Effector memory CD8-positive, alpha-beta T cell (primary cell): ENCODE measurements at regions not wholly inside any gene's neighbourhood (a gene's known extent, or its start where the extent isn't known, plus 50 kb on each side); places are given as distances from the start of the nearest gene placed in this dataset.

Source experiments
- ATAC-seq: fragments of 150-1000 bp; cut with Tn5 transposase; replicated peaks from 2 replicates; pipeline ENCODE4 v1.10.0; 2021; ENCODE audit warnings: mild to moderate bottlenecking, moderate library complexity
- DNase-seq, 3 experiments: peaks; one replicate each; pipeline ENCODE4 v3.0.0; 2021
- H3K27ac Mint-ChIP-seq, 2 donors: one replicate each; pipeline ENCODE4 v1.8.0; 2022; ENCODE audit warnings: mild to moderate bottlenecking in 2 of 2, mixed read lengths in 2 of 2, moderate library complexity in 2 of 2
- H3K27me3 Mint-ChIP-seq, 2 donors: one replicate each; pipeline ENCODE4 v1.8.0; 2022; ENCODE audit warnings: mixed read lengths in 2 of 2
- H3K36me3 Mint-ChIP-seq: one replicate; pipeline ENCODE4 v1.8.0; 2022; ENCODE audit warnings: mild to moderate bottlenecking, moderate library complexity, mixed read lengths; ENCODE audit not compliant: insufficient read depth
- H3K4me1 Mint-ChIP-seq, 2 donors: one replicate each; pipeline ENCODE4 v1.8.0; 2022; ENCODE audit warnings: low read depth in 2 of 2, mixed read lengths in 2 of 2
- H3K4me3 Mint-ChIP-seq, 2 donors: one replicate each; pipeline ENCODE4 v1.8.0; 2022; ENCODE audit warnings: mild to moderate bottlenecking in 2 of 2, mixed read lengths in 2 of 2, moderate library complexity in 2 of 2
- H3K9me3 Mint-ChIP-seq, 2 donors: one replicate each; pipeline ENCODE4 v1.8.0; 2022; ENCODE audit warnings: mixed read lengths in 2 of 2

DNA sequence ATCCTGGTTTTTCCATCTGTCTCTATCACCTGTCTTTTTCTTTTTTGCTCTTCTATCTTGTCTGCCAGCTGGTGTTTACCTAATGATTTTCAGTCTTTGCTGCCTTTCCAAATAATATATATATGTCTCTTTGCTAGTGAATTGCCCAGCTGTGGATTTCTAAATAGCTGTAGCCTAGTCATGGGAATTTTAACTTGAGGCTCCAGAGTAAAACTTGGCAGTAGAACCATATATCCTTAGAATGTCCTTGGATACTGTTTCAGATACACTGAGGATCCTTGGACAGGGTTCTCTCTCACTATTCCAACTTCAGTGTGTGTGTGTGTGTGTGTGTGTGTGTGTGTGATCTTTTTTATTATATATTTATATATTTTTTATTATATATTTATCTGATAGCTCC is 2285.3 kb downstream of the LRRC4C start:
- no peaks in the 10 kb centered on the region for H3K4me1 Mint-ChIP-seq
- no peak overlapping the region for H3K27ac Mint-ChIP-seq
- no peak overlapping the region for H3K4me3 Mint-ChIP-seq
- H3K36me3 Mint-ChIP-seq = no peaks in the 10 kb centered on the region
- DNase-seq = no peak
- no peaks in the 10 kb centered on the region for H3K27me3 Mint-ChIP-seq
- no peak for ATAC-seq
- H3K9me3 Mint-ChIP-seq = peaks cover 10 to 15% of the 10 kb centered on the region in 2 donors

DNA sequence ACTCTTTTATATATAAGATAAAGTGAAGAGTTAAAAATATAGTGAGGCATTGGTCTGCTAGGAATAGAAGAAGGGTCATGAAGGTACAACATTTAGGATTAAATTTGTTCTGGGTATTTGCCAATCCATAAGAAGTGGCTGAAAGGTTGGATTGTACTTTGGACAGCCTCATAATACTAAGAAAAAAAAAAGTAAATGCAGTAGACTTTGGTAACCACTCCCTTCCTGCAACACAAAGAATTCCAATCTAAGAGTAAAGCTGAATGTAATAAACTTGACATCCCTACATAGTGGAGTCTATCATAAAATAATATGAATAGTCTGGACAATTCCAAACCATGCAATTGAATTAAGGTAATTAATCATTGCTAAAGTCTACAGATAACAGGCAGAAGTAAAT is 2294.4 kb downstream of the LRRC4C start:
- no peak for ATAC-seq
- no peak overlapping the region for H3K27ac Mint-ChIP-seq
- no peaks in the 10 kb centered on the region for H3K36me3 Mint-ChIP-seq
- H3K4me1 Mint-ChIP-seq = no peaks in the 10 kb centered on the region
- H3K4me3 Mint-ChIP-seq = no peak overlapping the region
- peaks cover 3 to 9% of the 10 kb centered on the region in 2 donors for H3K9me3 Mint-ChIP-seq
- no peaks in the 10 kb centered on the region for H3K27me3 Mint-ChIP-seq
- no peak for DNase-seq

DNA sequence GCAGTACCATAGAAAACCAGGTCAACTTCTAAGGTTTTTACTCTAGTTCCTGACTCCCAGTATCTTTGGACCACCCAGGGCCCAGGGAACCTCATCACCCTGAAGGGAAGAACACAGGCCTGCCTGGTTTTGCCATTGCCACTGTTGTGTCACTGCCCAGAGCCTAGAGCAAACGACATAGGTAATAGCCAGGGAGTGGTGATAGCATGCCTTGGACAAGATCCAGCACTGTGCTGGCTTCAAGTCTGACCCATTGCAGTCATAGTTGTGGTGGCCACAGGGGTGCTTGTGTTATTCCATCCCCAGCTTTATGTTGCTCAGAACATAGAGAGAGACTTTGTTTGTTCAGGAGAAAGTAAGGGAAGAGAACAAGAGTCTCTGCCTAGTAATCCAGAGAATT is 2310.2 kb downstream of the LRRC4C start:
- peaks cover 3% of the 10 kb centered on the region for H3K36me3 Mint-ChIP-seq
- no peak overlapping the region for H3K4me3 Mint-ChIP-seq
- ATAC-seq (no peak), DNase-seq (no peak)
- peaks cover 4 to 15% of the 10 kb centered on the region in 2 donors for H3K9me3 Mint-ChIP-seq
- no peak overlapping the region for H3K27ac Mint-ChIP-seq
- no peaks in the 10 kb centered on the region for H3K4me1 Mint-ChIP-seq
- H3K27me3 Mint-ChIP-seq = no peaks in the 10 kb centered on the region

DNA sequence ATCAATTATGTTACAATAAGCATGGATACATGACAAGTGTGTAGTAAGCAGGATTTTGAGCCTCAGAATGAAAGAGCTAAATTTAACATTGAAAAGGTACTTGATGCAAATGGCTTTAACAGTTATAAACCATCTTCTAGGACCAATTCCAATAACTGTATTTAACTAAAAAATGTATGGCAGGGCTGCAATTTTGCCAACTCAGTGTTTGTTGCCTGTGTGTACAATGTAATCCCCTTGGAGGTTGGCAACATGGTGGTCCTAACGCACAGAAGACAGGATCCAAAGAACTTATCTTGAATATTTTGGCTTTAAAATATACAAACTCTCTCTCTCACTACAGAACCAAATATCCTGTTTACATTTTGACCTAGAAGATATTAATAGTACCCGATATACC is 2314.1 kb downstream of the LRRC4C start:
- H3K4me1 Mint-ChIP-seq = no peaks in the 10 kb centered on the region
- no peaks in the 10 kb centered on the region for H3K27me3 Mint-ChIP-seq
- no peak for DNase-seq
- ATAC-seq = no peak
- no peak overlapping the region for H3K4me3 Mint-ChIP-seq
- no peak overlapping the region for H3K27ac Mint-ChIP-seq
- H3K9me3 Mint-ChIP-seq = peaks cover 4 to 16% of the 10 kb centered on the region in 2 donors
- peaks cover 3% of the 10 kb centered on the region for H3K36me3 Mint-ChIP-seq

DNA sequence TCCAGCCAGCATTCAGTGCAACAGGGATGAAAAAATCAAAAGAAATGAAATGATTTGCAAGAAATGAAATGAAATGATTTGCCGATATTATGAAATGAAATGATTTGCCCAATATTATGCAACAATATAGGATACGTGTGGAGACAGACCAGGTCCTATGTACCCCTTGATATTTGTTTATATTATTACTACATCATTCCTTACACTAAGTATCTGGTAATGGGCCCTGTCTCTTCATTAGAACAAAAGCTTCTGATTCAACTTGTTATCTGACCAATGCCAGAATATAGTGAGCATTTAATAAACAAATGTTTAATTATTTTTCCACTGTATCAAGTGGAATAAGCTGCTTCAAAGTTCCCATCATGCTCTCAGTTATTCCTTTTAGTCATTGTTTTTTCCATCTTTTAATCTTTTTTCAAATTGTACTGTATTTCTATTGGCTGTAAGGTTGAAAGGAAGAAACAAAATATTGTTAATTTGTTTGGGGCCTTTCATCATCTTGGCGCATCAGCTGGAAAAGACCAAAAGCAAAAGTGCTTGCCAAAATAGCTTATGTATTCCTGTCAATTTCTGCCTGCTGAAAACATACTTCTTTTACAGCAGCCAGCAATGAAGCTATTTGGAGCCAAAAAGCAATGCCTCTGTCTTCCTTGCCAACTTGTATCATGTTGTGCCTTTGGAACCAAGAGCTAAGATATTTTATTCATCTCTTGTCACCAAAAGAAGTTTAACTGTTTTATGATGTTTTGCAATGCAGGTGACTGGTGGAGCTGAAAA is 2314.9 kb downstream of the LRRC4C start:
- Mint-ChIP-seq H3K9me3 (peaks cover 5 to 8% of the 10 kb centered on the region in 2 donors), H3K4me1 (no peaks in the 10 kb centered on the region), H3K36me3 (peaks cover 3% of the 10 kb centered on the region), H3K27ac (no peak overlapping the region), H3K4me3 (no peak overlapping the region), H3K27me3 (no peaks in the 10 kb centered on the region)
- no peak for ATAC-seq
- no peak for DNase-seq

DNA sequence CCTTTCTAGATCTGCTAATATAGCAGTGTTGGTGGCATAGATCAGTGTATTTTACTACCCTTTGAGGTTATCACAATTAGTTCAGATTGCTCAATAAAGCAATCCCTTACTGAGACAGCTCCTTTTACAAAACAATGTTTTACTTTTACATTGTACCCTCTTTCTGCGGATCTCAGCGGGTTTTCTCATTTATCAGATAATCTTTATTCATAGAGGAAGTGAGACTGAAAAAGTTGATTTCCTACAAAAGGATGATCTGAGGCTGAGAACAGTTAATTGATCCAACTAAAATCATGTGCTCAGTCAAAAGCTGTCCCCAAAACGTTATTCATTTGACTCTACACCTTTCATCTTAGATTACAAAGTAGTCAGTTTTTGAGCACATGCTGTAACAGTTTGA is 2319.9 kb downstream of the LRRC4C start:
- ATAC-seq (no peak), DNase-seq (no peak)
- Mint-ChIP-seq H3K27me3 (no peaks in the 10 kb centered on the region), H3K4me3 (no peak overlapping the region), H3K36me3 (no peaks in the 10 kb centered on the region), H3K9me3 (peaks cover 11 to 18% of the 10 kb centered on the region in 2 donors), H3K4me1 (no peaks in the 10 kb centered on the region), H3K27ac (no peak overlapping the region)

DNA sequence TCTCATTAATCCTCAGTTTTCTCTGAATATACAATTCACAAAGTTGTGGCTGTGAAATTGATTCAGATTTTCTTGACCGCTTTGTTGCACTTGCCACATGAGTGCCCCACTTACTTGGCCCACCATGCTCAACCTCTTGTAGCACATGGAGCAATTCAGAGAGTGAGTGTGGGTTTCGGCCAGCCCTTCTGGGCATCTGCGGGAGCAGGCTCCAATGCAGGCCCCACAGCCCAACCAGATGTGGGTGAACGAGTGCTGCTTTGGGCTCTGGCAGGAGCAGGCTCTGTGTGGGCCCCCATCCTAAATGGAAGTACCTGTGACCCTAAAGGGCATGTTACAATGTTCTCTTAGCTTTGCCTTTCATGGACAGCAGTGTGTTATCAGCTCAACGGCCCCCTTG is 2338.6 kb downstream of the LRRC4C start:
- Mint-ChIP-seq H3K9me3 (peaks cover 0 to 3% of the 10 kb centered on the region in 2 donors), H3K27ac (no peak overlapping the region), H3K4me1 (no peaks in the 10 kb centered on the region), H3K27me3 (no peaks in the 10 kb centered on the region), H3K36me3 (no peaks in the 10 kb centered on the region), H3K4me3 (no peak overlapping the region)
- no peak for DNase-seq
- no peak for ATAC-seq

DNA sequence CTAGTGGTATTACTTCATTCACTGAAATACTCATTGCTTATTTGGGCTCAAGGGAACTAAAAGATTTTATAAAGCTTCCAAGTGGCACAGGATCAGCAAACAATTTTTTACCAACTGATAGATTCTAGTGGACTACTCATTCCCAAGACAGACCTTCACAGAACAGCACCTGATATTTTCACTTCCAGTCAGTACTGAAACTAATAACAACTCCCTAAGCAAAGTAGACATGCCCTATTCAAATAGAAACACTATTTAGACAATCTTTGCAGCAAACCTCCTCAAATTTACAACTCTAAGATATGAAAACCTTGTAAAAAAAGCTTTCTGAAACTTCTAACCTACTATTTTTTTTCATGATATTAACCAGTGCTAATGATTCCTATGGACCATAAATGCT is 2345.8 kb downstream of the LRRC4C start:
- Mint-ChIP-seq H3K27ac (no peak overlapping the region), H3K9me3 (peaks cover 0 to 8% of the 10 kb centered on the region in 2 donors), H3K4me1 (no peaks in the 10 kb centered on the region), H3K36me3 (no peaks in the 10 kb centered on the region), H3K27me3 (no peaks in the 10 kb centered on the region), H3K4me3 (no peak overlapping the region)
- no peak for ATAC-seq
- no peak for DNase-seq

DNA sequence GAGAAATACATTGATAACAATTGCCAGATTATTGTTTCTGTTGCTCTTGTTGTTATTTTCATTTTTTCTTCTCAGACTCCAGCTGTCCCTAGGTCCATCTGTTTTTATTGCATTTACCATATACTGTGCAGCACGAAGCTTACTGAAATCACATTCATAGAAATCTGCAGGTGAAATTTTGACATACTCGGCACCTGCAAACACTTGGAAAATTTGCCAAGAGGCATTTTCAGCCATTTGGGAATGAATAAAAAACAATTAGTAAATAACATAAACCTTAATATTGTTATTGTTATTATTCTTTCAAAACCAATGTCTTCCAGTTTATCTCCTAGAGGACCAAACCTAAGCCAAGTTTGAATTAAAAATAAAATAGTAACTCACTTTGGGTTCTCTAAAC is 2357.2 kb downstream of the LRRC4C start:
- no peaks in the 10 kb centered on the region for H3K36me3 Mint-ChIP-seq
- no peak overlapping the region for H3K27ac Mint-ChIP-seq
- H3K9me3 Mint-ChIP-seq = peaks cover 9 to 11% of the 10 kb centered on the region in 2 donors
- H3K27me3 Mint-ChIP-seq = no peaks in the 10 kb centered on the region
- no peak overlapping the region for H3K4me3 Mint-ChIP-seq
- no peak for DNase-seq
- no peak for ATAC-seq
- H3K4me1 Mint-ChIP-seq = no peaks in the 10 kb centered on the region

DNA sequence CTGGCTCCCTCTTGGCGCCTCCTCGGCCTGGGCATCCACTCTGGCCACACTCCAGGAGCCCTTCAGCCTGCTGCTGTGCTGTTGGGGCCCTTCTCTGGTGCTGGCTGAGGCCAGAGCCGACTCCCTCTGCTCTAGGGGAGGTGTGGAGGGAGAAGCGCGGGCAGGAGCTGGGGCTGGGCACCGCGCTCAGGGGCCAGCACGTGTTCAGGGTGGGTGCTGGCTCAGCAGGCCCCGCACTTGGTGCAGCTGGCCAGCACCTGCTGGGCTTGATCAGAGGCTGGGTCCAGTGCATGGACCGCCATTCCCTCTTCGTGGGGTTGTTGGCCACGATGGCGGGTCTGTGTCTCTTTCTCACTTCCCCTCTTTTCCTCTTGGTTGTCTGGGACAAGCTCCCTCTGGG is 2381.0 kb downstream of the LRRC4C start:
- Mint-ChIP-seq H3K4me1 (no peaks in the 10 kb centered on the region), H3K36me3 (no peaks in the 10 kb centered on the region), H3K27me3 (no peaks in the 10 kb centered on the region), H3K9me3 (peaks cover 6% of the 10 kb centered on the region in 2 donors), H3K4me3 (no peak overlapping the region), H3K27ac (no peak overlapping the region)
- DNase-seq (no peak), ATAC-seq (no peak)

DNA sequence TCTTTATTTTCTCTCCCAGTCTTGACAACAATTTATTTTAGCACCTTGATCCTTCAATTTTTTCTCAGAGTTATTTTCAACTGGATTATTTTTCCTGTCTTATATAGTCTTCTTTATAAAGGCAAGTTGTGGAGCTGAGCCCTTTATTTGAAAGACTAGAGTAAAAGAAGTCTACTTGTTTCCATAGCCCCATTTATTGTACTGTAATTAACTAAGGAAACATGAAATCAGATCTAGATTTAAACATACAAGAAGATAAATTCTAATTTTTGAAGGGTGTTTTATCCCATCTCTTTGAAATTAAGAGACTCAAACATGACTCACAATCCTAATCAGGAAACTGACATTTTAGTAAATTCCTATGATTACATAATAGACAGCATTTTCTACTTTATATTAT is 2421.8 kb downstream of the LRRC4C start:
- ATAC-seq = no peak
- no peak for DNase-seq
- no peak overlapping the region for H3K27ac Mint-ChIP-seq
- no peak overlapping the region for H3K4me3 Mint-ChIP-seq
- H3K27me3 Mint-ChIP-seq = no peaks in the 10 kb centered on the region
- H3K36me3 Mint-ChIP-seq = no peaks in the 10 kb centered on the region
- H3K9me3 Mint-ChIP-seq = peaks cover 6 to 7% of the 10 kb centered on the region in 2 donors
- H3K4me1 Mint-ChIP-seq = no peaks in the 10 kb centered on the region

DNA sequence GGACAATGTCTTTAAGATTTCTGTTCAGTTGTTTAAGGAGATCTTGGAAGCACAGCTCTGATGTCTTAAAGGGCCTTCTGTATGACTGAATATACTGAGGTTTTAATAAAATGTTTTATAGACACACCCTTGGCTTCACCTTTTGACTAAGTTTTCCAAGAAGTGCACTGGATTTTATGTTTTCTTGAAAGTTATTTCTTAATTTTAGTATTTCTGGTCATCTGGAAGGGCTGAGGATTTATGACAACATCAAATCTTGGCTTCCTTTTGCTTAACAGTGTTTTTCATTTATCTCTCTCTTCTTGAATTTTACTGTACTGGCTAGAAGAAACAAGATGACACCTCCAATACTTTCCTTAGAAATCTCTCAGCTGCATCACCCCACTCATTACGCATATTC is 2423.4 kb downstream of the LRRC4C start:
- ATAC-seq = no peak
- H3K27me3 Mint-ChIP-seq = no peaks in the 10 kb centered on the region
- H3K4me1 Mint-ChIP-seq = no peaks in the 10 kb centered on the region
- peaks cover 7% of the 10 kb centered on the region in 2 donors for H3K9me3 Mint-ChIP-seq
- no peak overlapping the region for H3K4me3 Mint-ChIP-seq
- H3K27ac Mint-ChIP-seq = no peak overlapping the region
- H3K36me3 Mint-ChIP-seq = no peaks in the 10 kb centered on the region
- no peak for DNase-seq

DNA sequence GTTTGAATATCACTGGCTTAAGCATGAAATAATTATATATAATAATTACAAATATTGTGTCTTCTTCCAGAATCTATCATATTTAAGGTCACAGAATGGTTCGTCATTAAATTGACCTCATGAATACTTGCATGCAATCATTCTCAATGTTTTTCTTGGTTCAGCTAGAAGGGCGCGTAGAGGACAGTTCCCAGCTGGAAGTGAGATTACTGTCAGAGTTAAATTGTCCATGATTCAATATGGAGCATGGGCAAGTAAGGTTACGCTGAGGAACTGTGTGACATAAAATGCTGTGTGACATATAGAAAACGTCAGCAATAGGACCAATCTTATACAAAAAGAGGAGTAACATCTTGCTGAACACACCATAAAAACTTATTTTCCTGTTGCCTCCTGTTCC is 2423.5 kb upstream of the RAG2 start:
- Mint-ChIP-seq H3K36me3 (no peaks in the 10 kb centered on the region), H3K9me3 (peaks cover 0 to 2% of the 10 kb centered on the region in 2 donors), H3K4me3 (no peak overlapping the region), H3K27me3 (no peaks in the 10 kb centered on the region), H3K4me1 (no peaks in the 10 kb centered on the region), H3K27ac (no peak overlapping the region)
- no peak for ATAC-seq
- DNase-seq = no peak

DNA sequence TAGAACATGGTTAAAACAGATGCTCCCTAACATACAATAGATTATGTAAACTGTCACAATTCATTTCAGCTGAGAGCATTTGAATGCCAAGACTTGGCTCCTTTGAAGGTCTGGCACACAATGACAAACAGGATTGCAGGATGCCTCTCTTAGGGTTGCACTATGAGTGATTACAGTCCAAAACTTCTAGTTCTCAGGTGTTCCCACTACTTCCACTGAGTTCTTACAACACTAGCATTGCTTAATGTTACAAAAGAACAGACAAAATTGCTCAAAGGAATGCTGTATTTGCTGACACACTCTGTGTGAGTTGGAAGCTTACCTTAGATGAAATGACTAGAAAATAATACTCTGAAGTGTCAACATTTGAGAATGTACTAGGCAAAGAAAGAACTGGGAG is 2413.8 kb upstream of the RAG2 start:
- ATAC-seq (no peak), DNase-seq (no peak)
- Mint-ChIP-seq H3K27me3 (no peaks in the 10 kb centered on the region), H3K4me1 (no peaks in the 10 kb centered on the region), H3K27ac (no peak overlapping the region), H3K4me3 (no peak overlapping the region), H3K9me3 (peaks cover 9 to 14% of the 10 kb centered on the region in 2 donors), H3K36me3 (no peaks in the 10 kb centered on the region)
